GM18499 (cell line): ENCODE measurements at regions not wholly inside any gene's neighbourhood (a gene's known extent, or its start where the extent isn't known, plus 50 kb on each side); places are given as distances from the start of the nearest gene placed in this dataset.

ENCODE experiments used
- ATAC-seq: cut with Tn5 transposase; IDR thresholded peaks from one replicate; pipeline ENCODE4 v1.9.1; 2021; ENCODE audit warnings: moderate number of reproducible peaks; ENCODE audit not compliant: insufficient read depth, unreplicated experiment

- no peak for ATAC-seq
These were observed 101.6 kb downstream of the MAF start for GRCh38 chr16:79498928-79499327.

GRCh38 chr16:79497606-79498350 is 102.8 kb downstream of the MAF start:
- ATAC-seq: no peak

GRCh38 chr16:79493911-79494310 is 106.6 kb downstream of the MAF start:
- no peak for ATAC-seq

- no peak for ATAC-seq
These were observed 108.5 kb downstream of the MAF start for GRCh38 chr16:79492036-79492435.

- no peak for ATAC-seq
These were observed 115.5 kb downstream of the MAF start for GRCh38 chr16:79485020-79485419.

- no peak for ATAC-seq
These were observed 116.3 kb downstream of the MAF start for GRCh38 chr16:79484237-79484636.

- no peak for ATAC-seq
These were observed 117.2 kb downstream of the MAF start for GRCh38 chr16:79483336-79483735.

GRCh38 chr16:79482011-79482410 is 118.5 kb downstream of the MAF start:
- ATAC-seq: no peak

GRCh38 chr16:79480929-79481328 is 119.6 kb downstream of the MAF start:
- no peak for ATAC-seq

- no peak for ATAC-seq
These were observed 120.5 kb downstream of the MAF start for GRCh38 chr16:79480056-79480455.

- ATAC-seq: no peak
These were observed 124.0 kb downstream of the MAF start for GRCh38 chr16:79476580-79476979.

GRCh38 chr16:79475841-79476240 is 124.7 kb downstream of the MAF start:
- no peak for ATAC-seq

GRCh38 chr16:79473456-79473855 is 127.1 kb downstream of the MAF start:
- ATAC-seq: no peak

GRCh38 chr16:79472426-79472825 is 128.1 kb downstream of the MAF start:
- no peak for ATAC-seq

- no peak for ATAC-seq
These were observed 130.5 kb downstream of the MAF start for GRCh38 chr16:79469999-79470398.

GRCh38 chr16:79468631-79469030 is 131.9 kb downstream of the MAF start:
- no peak for ATAC-seq

- ATAC-seq: no peak
These were observed 132.4 kb downstream of the MAF start for GRCh38 chr16:79468121-79468552.

- no peak for ATAC-seq
These were observed 134.4 kb downstream of the MAF start for GRCh38 chr16:79466111-79466510.

- ATAC-seq: no peak
These were observed 136.7 kb downstream of the MAF start for GRCh38 chr16:79463841-79464240.

GRCh38 chr16:79456036-79456435 is 144.5 kb downstream of the MAF start:
- ATAC-seq: no peak

- no peak for ATAC-seq
These were observed 147.9 kb downstream of the MAF start for GRCh38 chr16:79452671-79453070.

- ATAC-seq: no peak
These were observed 149.2 kb downstream of the MAF start for GRCh38 chr16:79451196-79451816.
